GM19043 (cell line): ENCODE measurements at regions not wholly inside any gene's neighbourhood (a gene's known extent, or its start where the extent isn't known, plus 50 kb on each side); places are given as distances from the start of the nearest gene placed in this dataset.
A peak's percentile ranks its signal among the peaks of the same experiment; 100 is the strongest.

Experiments used
- ATAC-seq: cut with Tn5 transposase; IDR thresholded peaks from one replicate; pipeline ENCODE4 v1.9.1; 2021; ENCODE audit warnings: low read depth; ENCODE audit not compliant: unreplicated experiment

GRCh38 chr1:194279975-194280374, 1093.6 kb upstream of the B3GALT2 start:
- peak; percentile 81 for ATAC-seq

- ATAC-seq, result no peak
Observed at GRCh38 chr1:194277927-194278326, 1091.5 kb upstream of the B3GALT2 start.

- no peak for ATAC-seq
Observed at GRCh38 chr1:194273660-194274059, 1087.2 kb upstream of the B3GALT2 start.

- no peak for ATAC-seq
Observed at GRCh38 chr1:194268839-194269238, 1082.4 kb upstream of the B3GALT2 start.

- ATAC-seq, result no peak
Observed at GRCh38 chr1:194267021-194267420, 1080.6 kb upstream of the B3GALT2 start.

- no peak for ATAC-seq
Observed at GRCh38 chr1:194256010-194256409, 1069.6 kb upstream of the B3GALT2 start.

- ATAC-seq, result no peak
Observed at GRCh38 chr1:194252199-194252598, 1065.8 kb upstream of the B3GALT2 start.

- ATAC-seq, result no peak
Observed at GRCh38 chr1:194241215-194241614, 1054.8 kb upstream of the B3GALT2 start.

- no peak for ATAC-seq
Observed at GRCh38 chr1:194233069-194233468, 1046.7 kb upstream of the B3GALT2 start.

GRCh38 chr1:194230351-194231144, 1044.1 kb upstream of the B3GALT2 start:
- no peak for ATAC-seq

GRCh38 chr1:194228427-194228826, 1042.0 kb upstream of the B3GALT2 start:
- no peak for ATAC-seq

- no peak for ATAC-seq
Observed at GRCh38 chr1:194227161-194227560, 1040.7 kb upstream of the B3GALT2 start.

GRCh38 chr1:194225821-194226220, 1039.4 kb upstream of the B3GALT2 start:
- ATAC-seq, result peak; percentile 92

- no peak for ATAC-seq
Observed at GRCh38 chr1:194223596-194223995, 1037.2 kb upstream of the B3GALT2 start.

GRCh38 chr1:194215448-194215847, 1029.0 kb upstream of the B3GALT2 start:
- no peak for ATAC-seq

GRCh38 chr1:194214735-194215134, 1028.3 kb upstream of the B3GALT2 start:
- ATAC-seq, result no peak

- ATAC-seq, result no peak
Observed at GRCh38 chr1:194209920-194210319, 1023.5 kb upstream of the B3GALT2 start.

GRCh38 chr1:194208674-194209073, 1022.3 kb upstream of the B3GALT2 start:
- no peak for ATAC-seq

- no peak for ATAC-seq
Observed at GRCh38 chr1:194196562-194196961, 1010.1 kb upstream of the B3GALT2 start.

- ATAC-seq, result no peak
Observed at GRCh38 chr1:194194724-194195123, 1008.3 kb upstream of the B3GALT2 start.

- ATAC-seq, result no peak
Observed at GRCh38 chr1:194184974-194185373, 998.6 kb upstream of the B3GALT2 start.

GRCh38 chr1:194184425-194184824, 998.0 kb upstream of the B3GALT2 start:
- ATAC-seq, result no peak

GRCh38 chr1:194181845-194182244, 995.4 kb upstream of the B3GALT2 start:
- ATAC-seq, result no peak
